Breast epithelium (tissue), 4 donors: ENCODE measurements at regions not wholly inside any gene's neighbourhood (a gene's known extent, or its start where the extent isn't known, plus 50 kb on each side); places are given as distances from the start of the nearest gene placed in this dataset.

Source experiments
- DNase-seq, 2 donors: peaks; one replicate each; pipeline ENCODE4 v3.0.0-alpha.2; 2019; ENCODE audit warnings: low spot score in 2 of 2
- H3K27ac ChIP-seq, 2 donors: fragments of 200-600 bp; sonication (generic) in 1 of 2; one replicate each; pipeline ENCODE4 v1.5.1; 2016 to 2019; ENCODE audit warnings: mild to moderate bottlenecking in 1 of 2
- H3K27me3 ChIP-seq, 2 donors: fragments of 200-600 bp; sonication (generic) in 1 of 2; one replicate each; pipeline versions ENCODE4 v1.5.1 to v1.6.0; 2017 to 2019; ENCODE audit warnings: control low read depth in 1 of 2, mild to moderate bottlenecking in 1 of 2
- H3K36me3 ChIP-seq: fragments of 200-600 bp; one replicate; pipeline ENCODE4 v1.5.1; 2019
- H3K4me1 ChIP-seq, 2 donors: fragments of 200-600 bp; sonication (generic); one replicate each; pipeline ENCODE4 v1.5.1; 2016 to 2019; ENCODE audit warnings: control low read depth in 1 of 2
- H3K4me3 ChIP-seq, 3 donors: fragments of 200-600 bp; sonication (generic); 1 replicate in 2 of 3; 2 replicates in 1 of 3; pipeline ENCODE4 v1.5.1; 2016 to 2019; ENCODE audit warnings: mild to moderate bottlenecking in 3 of 3, moderate library complexity in 2 of 3
- H3K9me3 ChIP-seq, 2 donors: fragments of 200-600 bp; sonication (generic) in 1 of 2; one replicate each; pipeline ENCODE4 v1.5.1; 2016 to 2019; ENCODE audit warnings: control low read depth in 1 of 2
- POLR2A ChIP-seq: fragments of 450-650 bp; IDR thresholded peaks from one replicate; pipeline ENCODE4 v1.6.1; 2016; ENCODE audit warnings: antibody characterized with exemption, mild to moderate bottlenecking, moderate library complexity
- POLR2AphosphoS5 ChIP-seq, 3 donors: sonication (generic); formaldehyde crosslinking; IDR thresholded peaks; one replicate each; pipeline ENCODE4 v1.6.1; 2017; ENCODE audit warnings: antibody characterized with exemption in 3 of 3
- intact Hi-C: fragments of 100-400 bp; cut with DNase I; formaldehyde crosslinking; loops from one replicate; pipeline ENCODE4 v1.15.1; 2023; ENCODE audit warnings: low total_unique reads
- TF ChIP-seq, protein P1 (sequence below), 3 donors: fragments of 450-650 bp; IDR thresholded peaks; one replicate each; pipeline ENCODE4 v1.5.1; 2016 to 2017; ENCODE audit warnings: antibody characterized with exemption in 3 of 3, mild to moderate bottlenecking in 3 of 3, moderate library complexity in 3 of 3

DNA sequence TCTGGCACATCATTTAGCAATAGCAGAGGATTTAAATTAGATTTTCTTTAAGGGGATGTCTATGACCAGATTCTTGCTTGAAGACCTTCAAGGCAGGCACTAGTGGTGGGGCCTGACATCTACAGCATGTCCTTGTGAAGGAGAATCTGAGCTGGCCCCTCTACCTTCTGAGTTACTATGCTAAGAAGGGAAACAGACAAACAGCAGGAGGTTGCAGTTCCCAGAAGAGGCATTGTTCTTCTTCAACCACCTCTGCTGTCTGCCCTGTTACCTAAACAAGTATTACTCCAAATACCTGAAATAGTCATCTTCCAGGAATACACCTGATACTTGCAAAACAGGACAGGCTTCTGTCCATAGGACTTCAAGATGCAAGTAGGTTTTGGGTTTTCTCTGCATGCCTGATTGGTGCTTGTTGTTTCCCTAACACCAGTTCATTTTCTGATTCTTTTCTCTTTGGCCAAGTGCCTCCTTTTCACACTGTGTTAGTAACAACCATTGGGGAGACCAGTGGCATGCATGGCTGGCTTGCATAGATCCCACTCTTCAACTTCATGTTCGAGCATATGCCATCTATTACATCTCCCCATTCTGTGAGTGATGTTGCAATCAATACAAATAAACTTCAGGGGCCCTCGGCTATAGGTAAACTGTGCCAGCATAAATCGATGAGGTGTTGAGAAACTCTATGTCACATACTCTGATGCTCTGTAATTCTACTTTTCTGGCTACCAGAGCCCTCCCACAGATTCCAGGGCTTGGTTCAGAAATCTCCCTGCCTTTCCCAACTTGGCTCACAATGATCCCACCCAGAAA, 93.0 kb upstream of the DUSP10 start:
- Histone ChIP-seq H3K27ac (peak overlapping the region in 1 of 2 donors; percentile 56), H3K4me1 (no peaks in the 10 kb centered on the region), H3K4me3 (no peak overlapping the region), H3K27me3 (no peaks in the 10 kb centered on the region), H3K9me3 (no peaks in the 10 kb centered on the region), H3K36me3 (no peaks in the 10 kb centered on the region)
- TF ChIP-seq, protein P1, sequence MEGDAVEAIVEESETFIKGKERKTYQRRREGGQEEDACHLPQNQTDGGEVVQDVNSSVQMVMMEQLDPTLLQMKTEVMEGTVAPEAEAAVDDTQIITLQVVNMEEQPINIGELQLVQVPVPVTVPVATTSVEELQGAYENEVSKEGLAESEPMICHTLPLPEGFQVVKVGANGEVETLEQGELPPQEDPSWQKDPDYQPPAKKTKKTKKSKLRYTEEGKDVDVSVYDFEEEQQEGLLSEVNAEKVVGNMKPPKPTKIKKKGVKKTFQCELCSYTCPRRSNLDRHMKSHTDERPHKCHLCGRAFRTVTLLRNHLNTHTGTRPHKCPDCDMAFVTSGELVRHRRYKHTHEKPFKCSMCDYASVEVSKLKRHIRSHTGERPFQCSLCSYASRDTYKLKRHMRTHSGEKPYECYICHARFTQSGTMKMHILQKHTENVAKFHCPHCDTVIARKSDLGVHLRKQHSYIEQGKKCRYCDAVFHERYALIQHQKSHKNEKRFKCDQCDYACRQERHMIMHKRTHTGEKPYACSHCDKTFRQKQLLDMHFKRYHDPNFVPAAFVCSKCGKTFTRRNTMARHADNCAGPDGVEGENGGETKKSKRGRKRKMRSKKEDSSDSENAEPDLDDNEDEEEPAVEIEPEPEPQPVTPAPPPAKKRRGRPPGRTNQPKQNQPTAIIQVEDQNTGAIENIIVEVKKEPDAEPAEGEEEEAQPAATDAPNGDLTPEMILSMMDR (IDR thresholded peaks at IDR 0.05), result no peak
- no peak for TF ChIP-seq POLR2A
- TF ChIP-seq POLR2AphosphoS5 (IDR thresholded peaks at IDR 0.05), result no peak
- no peak for DNase-seq
- intact Hi-C loops, result no loop called here

DNA sequence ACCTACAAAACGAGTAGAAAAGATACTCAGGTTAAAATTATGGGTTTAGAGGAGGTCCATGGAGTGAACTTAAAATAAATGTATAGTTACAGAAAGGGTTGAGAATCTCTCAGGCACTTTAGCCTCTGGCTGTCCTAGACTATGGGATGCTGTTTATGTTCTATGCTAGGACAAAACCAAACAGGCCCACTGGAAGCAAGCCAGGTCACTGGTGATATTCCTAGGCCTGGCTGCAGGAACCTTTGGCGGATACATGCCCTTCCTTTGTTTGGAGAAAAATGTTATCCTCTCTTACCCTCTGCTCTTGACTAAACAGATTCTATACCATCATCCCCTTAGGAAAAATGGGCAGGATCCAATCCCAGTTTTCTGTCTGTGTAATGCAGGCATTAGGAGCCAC, 90.7 kb upstream of the DUSP10 start:
- intact Hi-C loops, result no loop called here
- no peak overlapping the region for H3K4me3 ChIP-seq
- DNase-seq, result peak; percentile 64 to 72
- no peaks in the 10 kb centered on the region for H3K36me3 ChIP-seq
- H3K9me3 ChIP-seq, result no peaks in the 10 kb centered on the region
- no peaks in the 10 kb centered on the region for H3K4me1 ChIP-seq
- H3K27me3 ChIP-seq, result no peaks in the 10 kb centered on the region
- peak overlapping the region; percentile 48 to 73 for H3K27ac ChIP-seq
- no peak for TF ChIP-seq POLR2AphosphoS5 (IDR thresholded peaks at IDR 0.05)
- TF ChIP-seq, protein P1 (IDR thresholded peaks at IDR 0.05), result no peak
- TF ChIP-seq POLR2A, result no peak

DNA sequence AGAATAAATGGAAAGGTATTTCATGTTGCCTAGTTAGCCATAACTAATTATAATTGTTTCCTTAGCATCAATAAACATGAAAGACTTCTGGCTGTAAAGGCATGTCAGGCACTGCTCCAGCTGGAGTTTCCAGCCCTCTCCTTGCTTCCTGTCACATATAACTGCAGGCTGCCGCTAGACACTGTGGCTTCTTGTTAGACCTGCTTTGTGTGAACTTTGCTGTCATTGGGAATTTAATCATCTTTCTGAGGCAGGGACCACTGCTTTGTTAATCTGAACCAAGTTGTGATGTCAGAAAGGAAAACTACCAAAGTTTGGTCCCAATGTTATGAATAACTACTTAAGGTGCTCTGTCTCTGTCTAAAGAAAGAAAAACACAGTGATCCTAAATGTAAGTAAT, 90.3 kb upstream of the DUSP10 start:
- DNase-seq, result peak in 1 of 2 donors; percentile 65
- intact Hi-C loops, result no loop called here
- no peaks in the 10 kb centered on the region for H3K27me3 ChIP-seq
- H3K27ac ChIP-seq, result peak overlapping the region; percentile 48 to 73
- TF ChIP-seq, protein P1 (IDR thresholded peaks at IDR 0.05), result no peak
- TF ChIP-seq POLR2A (no peak), POLR2AphosphoS5 (IDR thresholded peaks at IDR 0.05) (no peak)
- H3K9me3 ChIP-seq, result no peaks in the 10 kb centered on the region
- no peaks in the 10 kb centered on the region for H3K4me1 ChIP-seq
- no peaks in the 10 kb centered on the region for H3K36me3 ChIP-seq
- H3K4me3 ChIP-seq, result no peak overlapping the region

DNA sequence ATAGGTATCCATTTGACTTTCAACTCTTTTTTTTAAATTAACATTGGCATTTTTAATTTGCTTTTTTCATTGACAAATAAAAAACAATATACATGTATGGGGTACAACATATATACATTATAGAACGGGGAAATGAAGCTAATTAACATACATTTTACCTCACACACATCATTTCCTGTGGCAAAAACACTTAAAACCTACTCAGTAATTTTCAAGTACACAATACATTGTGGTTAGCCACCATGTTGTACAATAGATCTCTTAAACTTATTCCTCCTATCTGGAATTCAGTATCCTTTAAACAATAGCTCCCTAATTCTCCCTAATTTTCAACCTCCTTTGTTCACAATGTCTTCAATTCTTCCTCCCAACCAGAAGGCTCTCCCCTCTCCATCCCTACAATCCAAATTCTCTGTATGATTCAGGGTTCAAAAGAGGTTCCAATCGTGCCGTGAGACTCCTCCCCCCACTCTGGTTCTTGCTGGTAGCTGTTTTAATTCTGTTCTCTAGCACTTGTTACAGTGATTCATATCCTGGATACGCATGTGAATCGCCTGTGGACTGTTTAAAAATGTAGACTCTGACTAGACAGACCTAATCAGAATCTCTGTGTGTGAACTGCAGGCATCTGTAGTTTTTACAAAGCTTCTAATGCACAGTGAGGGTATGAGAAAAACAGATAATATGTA, 87.6 kb upstream of the DUSP10 start:
- H3K27me3 ChIP-seq, result no peaks in the 10 kb centered on the region
- H3K36me3 ChIP-seq, result no peaks in the 10 kb centered on the region
- H3K9me3 ChIP-seq, result no peaks in the 10 kb centered on the region
- no peak overlapping the region for H3K27ac ChIP-seq
- TF ChIP-seq POLR2A (no peak), POLR2AphosphoS5 (IDR thresholded peaks at IDR 0.05) (no peak)
- no peaks in the 10 kb centered on the region for H3K4me1 ChIP-seq
- intact Hi-C loops, result no loop called here
- DNase-seq, result no peak
- H3K4me3 ChIP-seq, result no peak overlapping the region

DNA sequence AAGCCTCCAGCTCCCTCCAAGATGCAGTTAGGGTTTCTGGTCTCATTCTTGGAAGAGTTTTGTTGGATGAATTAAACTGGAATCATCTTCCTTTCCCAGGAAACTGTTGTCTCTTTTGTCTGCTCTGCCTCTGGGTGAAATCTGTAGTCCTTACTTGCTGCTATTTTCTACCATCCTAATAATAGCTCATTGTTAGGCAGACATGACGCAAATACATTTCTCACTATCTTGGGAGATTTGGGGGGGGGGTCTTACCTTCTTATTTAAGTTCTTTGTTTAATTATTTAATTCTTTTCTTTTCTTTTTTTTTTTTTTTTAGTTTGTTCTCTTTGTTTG, 85.4 kb upstream of the DUSP10 start:
- TF ChIP-seq POLR2AphosphoS5 (IDR thresholded peaks at IDR 0.05) (no peak), POLR2A (no peak)
- TF ChIP-seq, protein P1 (IDR thresholded peaks at IDR 0.05), result no peak
- DNase-seq, result no peak
- Histone ChIP-seq H3K27me3 (no peaks in the 10 kb centered on the region), H3K4me3 (no peak overlapping the region), H3K27ac (peak overlapping the region; percentile 51 to 62), H3K36me3 (no peaks in the 10 kb centered on the region), H3K4me1 (no peaks in the 10 kb centered on the region), H3K9me3 (no peaks in the 10 kb centered on the region)
- intact Hi-C loops, result no loop called here
